HG02763 (cell line): ENCODE measurements at regions not wholly inside any gene's neighbourhood (a gene's known extent, or its start where the extent isn't known, plus 50 kb on each side); places are given as distances from the start of the nearest gene placed in this dataset.
"Not testable (repeated sequence)": the region's sequence is repeated elsewhere in the genome, so short reads cannot be mapped to it uniquely, and the experiment has no call there.

ENCODE experiments used
- ATAC-seq: cut with Tn5 transposase; IDR thresholded peaks from one replicate; pipeline ENCODE4 v1.9.1; 2021; ENCODE audit warnings: mild to moderate bottlenecking, moderate library complexity; ENCODE audit not compliant: unreplicated experiment

- ATAC-seq = peak; percentile 13
These were observed 401.9 kb upstream of the NDST4 start for GRCh38 chr4:115515366-115515765.

GRCh38 chr4:115514675-115515074, 401.3 kb upstream of the NDST4 start:
- no peak for ATAC-seq

- no peak for ATAC-seq
These were observed 391.9 kb upstream of the NDST4 start for GRCh38 chr4:115505326-115505725.

- ATAC-seq = no peak
These were observed 388.2 kb upstream of the NDST4 start for GRCh38 chr4:115501656-115502055.

GRCh38 chr4:115493770-115494169, 380.4 kb upstream of the NDST4 start:
- ATAC-seq = not testable (repeated sequence)

- no peak for ATAC-seq
These were observed 378.3 kb upstream of the NDST4 start for GRCh38 chr4:115491686-115492085.

GRCh38 chr4:115489279-115489678, 375.9 kb upstream of the NDST4 start:
- no peak for ATAC-seq

- ATAC-seq = no peak
These were observed 372.0 kb upstream of the NDST4 start for GRCh38 chr4:115485402-115485801.

- ATAC-seq = no peak
These were observed 371.1 kb upstream of the NDST4 start for GRCh38 chr4:115484479-115484878.

GRCh38 chr4:115470763-115471162, 357.3 kb upstream of the NDST4 start:
- no peak for ATAC-seq

GRCh38 chr4:115459301-115459700, 345.9 kb upstream of the NDST4 start:
- not testable (repeated sequence) for ATAC-seq

- no peak for ATAC-seq
These were observed 342.8 kb upstream of the NDST4 start for GRCh38 chr4:115456231-115456630.

- ATAC-seq = no peak
These were observed 340.8 kb upstream of the NDST4 start for GRCh38 chr4:115454228-115454627.

GRCh38 chr4:115453416-115453815, 340.0 kb upstream of the NDST4 start:
- ATAC-seq = no peak

- not testable (repeated sequence) for ATAC-seq
These were observed 338.8 kb upstream of the NDST4 start for GRCh38 chr4:115452229-115452628.

- ATAC-seq = no peak
These were observed 324.3 kb upstream of the NDST4 start for GRCh38 chr4:115437739-115438138.

GRCh38 chr4:115433491-115433890, 320.1 kb upstream of the NDST4 start:
- no peak for ATAC-seq

GRCh38 chr4:115430024-115430423, 316.6 kb upstream of the NDST4 start:
- no peak for ATAC-seq

- no peak for ATAC-seq
These were observed 315.0 kb upstream of the NDST4 start for GRCh38 chr4:115428455-115428854.

GRCh38 chr4:115424852-115425251, 311.4 kb upstream of the NDST4 start:
- no peak for ATAC-seq

GRCh38 chr4:115418635-115419396, 305.4 kb upstream of the NDST4 start:
- no peak for ATAC-seq

GRCh38 chr4:115396034-115396433, 282.6 kb upstream of the NDST4 start:
- no peak for ATAC-seq

GRCh38 chr4:115376866-115377265, 263.4 kb upstream of the NDST4 start:
- ATAC-seq = no peak
